ENCODE measurements at regions not wholly inside any gene's neighbourhood (a gene's known extent, or its start where the extent isn't known, plus 50 kb on each side); places are given as distances from the start of the nearest gene placed in this dataset.

GRCh38 chr5:88021141-88021540 is 247.5 kb downstream of the TMEM161B start:
- POLR2A ChIA-PET, result no interaction called here

More at GRCh38 chr5:88021141-88021540, 247.5 kb downstream of the TMEM161B start:
- Histone ChIP-seq H2AFZ (ENCODE audit: control insufficient read depth, low read depth, low read length) (no peak overlapping the region), H3K79me2 (ENCODE audit: control insufficient read depth, insufficient read depth, low read length) (no peaks in the 10 kb centered on the region), H3K4me3 (no peak overlapping the region), H3K9ac (ENCODE audit: control insufficient read depth, insufficient read depth, low read length) (no peak overlapping the region), H3K9me3 (replicated peaks; ENCODE audit: control insufficient read depth, insufficient read depth, low read length) (no peaks in the 10 kb centered on the region), H4K20me1 (ENCODE audit: control insufficient read depth, insufficient read depth) (no peaks in the 10 kb centered on the region), H3K27me3 (replicated peaks in 1 of 2; ENCODE audit: control insufficient read depth in 2 of 2, insufficient read depth in 2 of 2, low read length in 1 of 2) (no peaks in the 10 kb centered on the region), H3K4me2 (ENCODE audit: control insufficient read depth, insufficient read depth) (no peak overlapping the region), H3K4me1 (ENCODE audit: control insufficient read depth, insufficient read depth, low read length) (no peaks in the 10 kb centered on the region), H3K36me3 (ENCODE audit: control insufficient read depth in 2 of 2, insufficient read depth in 2 of 2, low read length in 1 of 2) (no peaks in the 10 kb centered on the region), H3K27ac (ENCODE audit: control insufficient read depth, insufficient read depth) (no peak overlapping the region)
- in situ Hi-C loops (cut with MboI), result no loop called here
- TF ChIP-seq POLR2AphosphoS2 (IDR thresholded peaks at IDR 0.05; ENCODE audit: low read depth, low read length) (no peak), MTA3 (IDR thresholded peaks at IDR 0.05; ENCODE audit: borderline replicate concordance, low read length) (no peak), CHD1 (IDR thresholded peaks at IDR 0.05; ENCODE audit: low read depth, low read length) (no peak), STAT1 (conservative IDR thresholded peaks at IDR 0.05) (no peak), ATF7 (IDR thresholded peaks at IDR 0.05; ENCODE audit: low read depth) (no peak), ZBED1 (IDR thresholded peaks at IDR 0.05; ENCODE audit: borderline replicate concordance) (no peak), ZNF207 (IDR thresholded peaks at IDR 0.05; ENCODE audit: borderline replicate concordance) (no peak), SMAD5 (IDR thresholded peaks at IDR 0.05; ENCODE audit: low read depth) (no peak), PAX5 (IDR thresholded peaks at IDR 0.05; ENCODE audit: borderline replicate concordance, low read depth, low read length) (no peak), ESRRA (IDR thresholded peaks at IDR 0.05; ENCODE audit: low read length) (no peak), POLR2A (IDR thresholded peaks at IDR 0.05; ENCODE audit: low read depth, low read length) (no peak), ZNF687 (IDR thresholded peaks at IDR 0.05) (no peak), RB1 (IDR thresholded peaks at IDR 0.05; ENCODE audit: borderline replicate concordance) (no peak), ZNF217 (IDR thresholded peaks at IDR 0.05) (no peak), MEF2B (IDR thresholded peaks at IDR 0.05; ENCODE audit: partially characterized antibody, poor library complexity, severe bottlenecking) (no peak), CBFB (IDR thresholded peaks at IDR 0.05; ENCODE audit: low read depth) (no peak), PBX3 (IDR thresholded peaks at IDR 0.05; ENCODE audit: insufficient replicate concordance, low read depth, low read length) (no peak), ATF2 (IDR thresholded peaks at IDR 0.05; ENCODE audit: low read length) (no peak), EED (IDR thresholded peaks at IDR 0.05; ENCODE audit: low read depth) (no peak)
- CTCF ChIA-PET, result no interaction called here
- SMC1A ChIA-PET (ENCODE audit: uncharacterized antibody, unreplicated experiment), result no interaction called here
- 21% methylated on average over 5 of the region's 5 CpGs for WGBS (ENCODE audit: insufficient coverage, insufficient replicate concordance, low lambda C conversion rate, missing lambda C conversion rate)
- intact Hi-C loops (cut with micrococcal nuclease; ENCODE audit: unreplicated experiment), result no loop called here
- no peak for FAIRE-seq
- RAD21 ChIA-PET (ENCODE audit: unreplicated experiment), result no interaction called here
- DNase-seq (ENCODE audit: low read depth, low spot score), result no peak
- BruUV-seq (replicated peaks), result no TSS peak
- no peak for ATAC-seq

All from GM12878 (cell line).